ENCODE measurements at regions not wholly inside any gene's neighbourhood (a gene's known extent, or its start where the extent isn't known, plus 50 kb on each side); places are given as distances from the start of the nearest gene placed in this dataset.

DNA sequence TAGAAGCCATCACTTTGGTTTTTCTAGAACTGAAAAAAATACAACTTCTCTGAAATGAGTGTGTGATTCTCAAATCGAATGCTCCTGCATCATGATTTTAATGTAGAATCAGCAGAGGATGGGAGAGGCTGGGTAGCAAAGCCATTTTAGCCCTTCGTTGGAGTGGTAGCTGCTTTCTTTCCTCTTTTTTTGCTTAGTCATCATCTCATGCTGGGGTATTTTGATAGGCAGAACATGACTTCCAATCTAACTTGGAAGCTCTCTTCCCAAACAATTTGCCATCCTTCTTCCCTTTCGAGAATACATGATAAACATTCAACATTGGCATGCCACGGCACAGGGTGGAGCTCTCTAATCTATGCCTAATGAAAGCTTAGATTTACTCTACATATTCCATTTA is 311.2 kb upstream of the LRATD1 start:
- TF ChIP-seq CTCF (IDR thresholded peaks at IDR 0.05; ENCODE audit: borderline replicate concordance, extremely low read depth, low read length, poor library complexity, severe bottlenecking), result no peak
- no peak for TF ChIP-seq EZH2 (IDR thresholded peaks at IDR 0.05; ENCODE audit: borderline replicate concordance, low read depth, low read length, severe bottlenecking)
